ENCODE measurements at regions not wholly inside any gene's neighbourhood (a gene's known extent, or its start where the extent isn't known, plus 50 kb on each side); places are given as distances from the start of the nearest gene placed in this dataset.

GRCh38 chr13:39159393-39159792, 121.1 kb downstream of the NHLRC3 start:
- TF ChIP-seq CTCF (IDR thresholded peaks at IDR 0.05 in 2 of 3, conservative IDR thresholded peaks at IDR 0.05 in 1 of 3; ENCODE audit: insufficient read depth in 2 of 3, low read depth in 1 of 3, low read length in 3 of 3), result no peak
- TF ChIP-seq ZNF655 (CRISPR knock-in tag; IDR thresholded peaks at IDR 0.05), result no peak
